ENCODE measurements at regions not wholly inside any gene's neighbourhood (a gene's known extent, or its start where the extent isn't known, plus 50 kb on each side); places are given as distances from the start of the nearest gene placed in this dataset.

DNA sequence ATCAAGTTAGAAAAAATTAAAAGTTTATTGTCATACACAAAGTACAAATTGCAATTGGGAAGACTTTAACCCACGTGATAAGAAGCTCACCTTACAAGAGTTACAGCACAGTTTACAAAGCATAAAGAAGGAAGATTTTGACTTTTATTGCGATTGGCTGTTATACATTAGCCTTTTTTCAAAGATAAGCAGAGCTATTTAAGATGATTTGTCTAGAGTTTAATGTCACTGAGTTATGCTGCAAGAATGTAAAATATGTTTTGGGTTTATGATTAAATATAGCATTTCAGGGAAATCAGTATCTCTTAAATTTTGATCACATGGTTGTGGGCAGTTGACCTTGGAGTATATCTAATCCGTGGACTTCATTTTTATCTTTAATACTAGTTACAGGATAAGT, 664.2 kb upstream of the PTCHD4 start:
- TF ChIP-seq, protein P1, sequence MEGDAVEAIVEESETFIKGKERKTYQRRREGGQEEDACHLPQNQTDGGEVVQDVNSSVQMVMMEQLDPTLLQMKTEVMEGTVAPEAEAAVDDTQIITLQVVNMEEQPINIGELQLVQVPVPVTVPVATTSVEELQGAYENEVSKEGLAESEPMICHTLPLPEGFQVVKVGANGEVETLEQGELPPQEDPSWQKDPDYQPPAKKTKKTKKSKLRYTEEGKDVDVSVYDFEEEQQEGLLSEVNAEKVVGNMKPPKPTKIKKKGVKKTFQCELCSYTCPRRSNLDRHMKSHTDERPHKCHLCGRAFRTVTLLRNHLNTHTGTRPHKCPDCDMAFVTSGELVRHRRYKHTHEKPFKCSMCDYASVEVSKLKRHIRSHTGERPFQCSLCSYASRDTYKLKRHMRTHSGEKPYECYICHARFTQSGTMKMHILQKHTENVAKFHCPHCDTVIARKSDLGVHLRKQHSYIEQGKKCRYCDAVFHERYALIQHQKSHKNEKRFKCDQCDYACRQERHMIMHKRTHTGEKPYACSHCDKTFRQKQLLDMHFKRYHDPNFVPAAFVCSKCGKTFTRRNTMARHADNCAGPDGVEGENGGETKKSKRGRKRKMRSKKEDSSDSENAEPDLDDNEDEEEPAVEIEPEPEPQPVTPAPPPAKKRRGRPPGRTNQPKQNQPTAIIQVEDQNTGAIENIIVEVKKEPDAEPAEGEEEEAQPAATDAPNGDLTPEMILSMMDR (IDR thresholded peaks at IDR 0.05), result no peak
- TF ChIP-seq POLR2A (IDR thresholded peaks at IDR 0.05), result no peak
